ENCODE measurements at regions not wholly inside any gene's neighbourhood (a gene's known extent, or its start where the extent isn't known, plus 50 kb on each side); places are given as distances from the start of the nearest gene placed in this dataset.
"Not testable (repeated sequence)": the region's sequence is repeated elsewhere in the genome, so short reads cannot be mapped to it uniquely, and the experiment has no call there.

DNA sequence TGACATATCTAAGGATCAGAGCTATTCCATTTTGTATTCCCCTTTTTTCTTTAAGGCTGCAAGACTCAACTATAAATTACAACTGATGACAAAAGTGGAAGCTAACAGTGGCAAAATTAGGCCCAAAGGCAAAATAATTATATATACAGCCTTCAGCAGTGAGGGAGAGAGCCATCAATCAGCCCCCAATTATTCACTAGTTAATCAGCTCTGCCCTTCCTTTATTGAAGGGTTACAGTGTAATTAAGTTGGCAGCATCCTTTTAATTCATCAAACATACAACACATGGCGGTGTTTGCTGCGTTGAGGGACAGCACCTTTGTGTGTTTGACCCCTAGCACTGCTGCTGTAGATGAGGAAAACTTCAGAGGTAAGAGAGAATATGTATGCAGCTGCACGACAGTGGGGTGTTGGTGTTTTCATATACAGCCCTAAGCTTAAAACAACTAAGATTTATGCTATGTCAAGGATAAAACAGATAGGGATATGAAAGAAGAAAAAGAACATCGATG, 973.9 kb upstream of the POU3F4 start:
- no peaks in the 10 kb centered on the region for H3K27me3 ChIP-seq (ENCODE audit: control insufficient read depth in 2 of 2, insufficient read depth in 2 of 2, low read length in 2 of 2)
- no peaks in the 10 kb centered on the region for H3K79me2 ChIP-seq (ENCODE audit: control insufficient read depth, insufficient read depth, low read length)
- no peak overlapping the region for H3K27ac ChIP-seq (ENCODE audit: insufficient read depth, low read depth, low read length)
- FAIRE-seq (no peak), DNase-seq (ENCODE audit: low read depth, low spot score) (no peak)
- POLR2A ChIA-PET = no interaction called here
- H3K4me2 ChIP-seq (ENCODE audit: insufficient read depth, low read length) = no peak overlapping the region
- H2AFZ ChIP-seq (ENCODE audit: low read depth, low read length) = no peak overlapping the region
- dilution Hi-C loops (cut with MboI; ENCODE audit: extremely low pct_ligation_motif_present, low sequenced_read_pairs) = no loop called here
- intact Hi-C loops (cut with micrococcal nuclease) = no loop called here
- no peaks in the 10 kb centered on the region for H3K9me1 ChIP-seq (replicated peaks; ENCODE audit: control insufficient read depth, extremely low read depth, insufficient read depth, low read length)
- H3K4me1 ChIP-seq (ENCODE audit: control insufficient read depth, extremely low read depth, insufficient read depth, low read length) = no peaks in the 10 kb centered on the region
- no peak overlapping the region for H3K9ac ChIP-seq (replicated peaks; ENCODE audit: extremely low read depth, insufficient read depth, low read length)
- no peaks in the 10 kb centered on the region for H3K9me3 ChIP-seq (replicated peaks; ENCODE audit: control insufficient read depth, insufficient read depth, low read length)
- H4K20me1 ChIP-seq (replicated peaks; ENCODE audit: control insufficient read depth, extremely low read depth, insufficient read depth, low read length) = no peaks in the 10 kb centered on the region
- TF ChIP-seq JUN (IDR thresholded peaks at IDR 0.05; ENCODE audit: borderline replicate concordance, insufficient read depth, insufficient read length, low read depth) (no peak), EZH2 (IDR thresholded peaks at IDR 0.05; ENCODE audit: borderline replicate concordance, low read depth, low read length, severe bottlenecking) (no peak), MAX (IDR thresholded peaks at IDR 0.05; ENCODE audit: insufficient read depth, insufficient read length) (no peak), MYC (IDR thresholded peaks at IDR 0.05; ENCODE audit: low read depth, low read length) (no peak), GATA2 (IDR thresholded peaks at IDR 0.05; ENCODE audit: insufficient read depth, insufficient read length, low read depth, low read length) (no peak), POLR2A (IDR thresholded peaks at IDR 0.05; ENCODE audit: low read depth, low read length) (no peak), FOS (IDR thresholded peaks at IDR 0.05; ENCODE audit: borderline replicate concordance, insufficient read depth, low read length) (no peak), POLR2AphosphoS5 (IDR thresholded peaks at IDR 0.05; ENCODE audit: insufficient read depth, low read depth, low read length) (no peak)
- TF ChIP-seq, protein P1, sequence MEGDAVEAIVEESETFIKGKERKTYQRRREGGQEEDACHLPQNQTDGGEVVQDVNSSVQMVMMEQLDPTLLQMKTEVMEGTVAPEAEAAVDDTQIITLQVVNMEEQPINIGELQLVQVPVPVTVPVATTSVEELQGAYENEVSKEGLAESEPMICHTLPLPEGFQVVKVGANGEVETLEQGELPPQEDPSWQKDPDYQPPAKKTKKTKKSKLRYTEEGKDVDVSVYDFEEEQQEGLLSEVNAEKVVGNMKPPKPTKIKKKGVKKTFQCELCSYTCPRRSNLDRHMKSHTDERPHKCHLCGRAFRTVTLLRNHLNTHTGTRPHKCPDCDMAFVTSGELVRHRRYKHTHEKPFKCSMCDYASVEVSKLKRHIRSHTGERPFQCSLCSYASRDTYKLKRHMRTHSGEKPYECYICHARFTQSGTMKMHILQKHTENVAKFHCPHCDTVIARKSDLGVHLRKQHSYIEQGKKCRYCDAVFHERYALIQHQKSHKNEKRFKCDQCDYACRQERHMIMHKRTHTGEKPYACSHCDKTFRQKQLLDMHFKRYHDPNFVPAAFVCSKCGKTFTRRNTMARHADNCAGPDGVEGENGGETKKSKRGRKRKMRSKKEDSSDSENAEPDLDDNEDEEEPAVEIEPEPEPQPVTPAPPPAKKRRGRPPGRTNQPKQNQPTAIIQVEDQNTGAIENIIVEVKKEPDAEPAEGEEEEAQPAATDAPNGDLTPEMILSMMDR (IDR thresholded peaks at IDR 0.05; ENCODE audit: extremely low read depth in 1 of 2, insufficient read depth in 1 of 2, low read depth in 1 of 2, low read length in 2 of 2) = no peak
- no TSS peak for BruUV-seq (replicated peaks)
- CTCF ChIA-PET = no interaction called here
- no peaks in the 10 kb centered on the region for H3K36me3 ChIP-seq (ENCODE audit: control insufficient read depth in 2 of 2, extremely low read depth in 1 of 2, insufficient read depth in 2 of 2, low read length in 2 of 2)
- no peak overlapping the region for H3K4me3 ChIP-seq (replicated peaks in 1 of 3; ENCODE audit: insufficient read depth in 1 of 3, low read depth in 1 of 3, low read length in 3 of 3)

DNA sequence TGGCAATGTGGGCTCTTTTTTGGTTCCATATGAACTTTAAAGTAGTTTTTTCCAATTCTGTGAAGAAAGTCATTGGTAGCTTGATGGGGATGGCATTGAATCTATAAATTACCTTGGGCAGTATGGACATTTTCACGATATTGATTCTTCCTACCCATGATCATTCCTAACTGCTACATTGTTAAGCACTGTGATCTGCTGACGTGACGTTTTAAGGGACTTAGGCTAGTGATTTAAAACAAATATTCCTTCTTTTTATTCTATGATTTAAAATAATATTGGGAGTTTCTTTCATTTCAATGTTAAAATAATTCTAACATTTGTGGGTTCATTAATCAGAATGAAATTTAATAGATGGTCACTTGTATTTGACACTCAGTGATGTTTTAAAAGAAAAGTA, 970.9 kb upstream of the POU3F4 start:
- POLR2A ChIA-PET; dilution Hi-C loops (cut with MboI; ENCODE audit: extremely low pct_ligation_motif_present, low sequenced_read_pairs); FAIRE-seq: not testable (repeated sequence)

More for the DNA sequence above, 970.9 kb upstream of the POU3F4 start:
- H3K27ac ChIP-seq (ENCODE audit: insufficient read depth, low read depth, low read length); DNase-seq (ENCODE audit: low read depth, low spot score); intact Hi-C loops (cut with micrococcal nuclease); H3K4me1 ChIP-seq (ENCODE audit: control insufficient read depth, extremely low read depth, insufficient read depth, low read length); H3K4me3 ChIP-seq (replicated peaks in 1 of 3; ENCODE audit: insufficient read depth in 1 of 3, low read depth in 1 of 3, low read length in 3 of 3); H3K9me3 ChIP-seq (replicated peaks; ENCODE audit: control insufficient read depth, insufficient read depth, low read length); H3K79me2 ChIP-seq (ENCODE audit: control insufficient read depth, insufficient read depth, low read length); H3K36me3 ChIP-seq (ENCODE audit: control insufficient read depth in 2 of 2, extremely low read depth in 1 of 2, insufficient read depth in 2 of 2, low read length in 2 of 2); BruUV-seq (replicated peaks); H3K4me2 ChIP-seq (ENCODE audit: insufficient read depth, low read length); H4K20me1 ChIP-seq (replicated peaks; ENCODE audit: control insufficient read depth, extremely low read depth, insufficient read depth, low read length); H3K9me1 ChIP-seq (replicated peaks; ENCODE audit: control insufficient read depth, extremely low read depth, insufficient read depth, low read length); H3K27me3 ChIP-seq (ENCODE audit: control insufficient read depth in 2 of 2, insufficient read depth in 2 of 2, low read length in 2 of 2); H3K9ac ChIP-seq (replicated peaks; ENCODE audit: extremely low read depth, insufficient read depth, low read length); H2AFZ ChIP-seq (ENCODE audit: low read depth, low read length); CTCF ChIA-PET: not testable (repeated sequence)

Measured in endothelial cell of umbilical vein (primary cell).